MCF 10A (cell line): ENCODE measurements at regions not wholly inside any gene's neighbourhood (a gene's known extent, or its start where the extent isn't known, plus 50 kb on each side); places are given as distances from the start of the nearest gene placed in this dataset.

Source experiments
- BruUV-seq: library from RNA; stranded (reverse); fragments of 400-500 nt; replicated peaks from 2 replicates; lab custom pipeline; 2021; lab: Mats Ljungman, UMichigan
- CTCF ChIA-PET: fragments of 300-600 bp; sonication (Branson Sonifier 250); formaldehyde crosslinking; extraction: SDS; loops from one replicate; lab custom pipeline; 2021; ENCODE audit warnings: antibody characterized with exemption, inconsistent platforms; lab: Yijun Ruan, JAX
- POLR2A ChIA-PET: fragments of 300-600, 350-650 bp; sonication (Branson Sonifier 250); formaldehyde crosslinking; extraction: SDS; loops from one replicate; lab custom pipeline; 2020; ENCODE audit warnings: antibody characterized with exemption, inconsistent platforms; lab: Yijun Ruan, JAX
- DNase-seq: peaks from one replicate; pipeline ENCODE4 v3.0.0-alpha.2; 2018; ENCODE audit not compliant: unreplicated experiment
- H3K27ac Mint-ChIP-seq: one replicate; pipeline ENCODE4 v1.8.0; 2022; ENCODE audit warnings: mild to moderate bottlenecking, low read depth, mixed read lengths; ENCODE audit not compliant: unreplicated experiment
- H3K27me3 Mint-ChIP-seq: one replicate; pipeline ENCODE4 v1.8.0; 2022; ENCODE audit warnings: mixed read lengths; ENCODE audit not compliant: insufficient read depth, unreplicated experiment
- H3K36me3 Mint-ChIP-seq: one replicate; pipeline ENCODE4 v1.8.0; 2022; ENCODE audit warnings: mild to moderate bottlenecking, moderate library complexity, mixed read lengths; ENCODE audit not compliant: insufficient read depth, unreplicated experiment
- H3K4me1 Mint-ChIP-seq: one replicate; pipeline ENCODE4 v1.8.0; 2022; ENCODE audit warnings: mixed read lengths; ENCODE audit not compliant: insufficient read depth, unreplicated experiment
- H3K4me3 Mint-ChIP-seq: one replicate; pipeline ENCODE4 v1.8.0; 2022; ENCODE audit warnings: mild to moderate bottlenecking, moderate library complexity, mixed read lengths; ENCODE audit not compliant: unreplicated experiment
- H3K9me3 Mint-ChIP-seq: one replicate; pipeline ENCODE4 v1.8.0; 2022; ENCODE audit warnings: mixed read lengths; ENCODE audit not compliant: unreplicated experiment
- intact Hi-C: fragments of 100-400 bp; cut with micrococcal nuclease; formaldehyde crosslinking; loops from 2 replicates; pipeline ENCODE4 v1.14.1; 2022
- TF ChIP-seq, protein P1 (sequence below): fragments of 200-600 bp; IDR thresholded peaks from one replicate; pipeline ENCODE4 v1.8.0; 2022; ENCODE audit warnings: antibody characterized with exemption, mild to moderate bottlenecking; ENCODE audit not compliant: unreplicated experiment

- intact Hi-C loops, result loop anchor here (1.0 to 5.0 kb wide), 2 partner anchors 45 to 89 kb away; no protein-coding TSS in a partner anchor
- no TSS peak for BruUV-seq
- Mint-ChIP-seq H3K36me3 (no peaks in the 10 kb centered on the region), H3K4me1 (peaks cover 44% of the 10 kb centered on the region), H3K9me3 (no peaks in the 10 kb centered on the region), H3K27ac (peak overlapping the region; percentile 92), H3K4me3 (peak overlapping the region; percentile 50), H3K27me3 (no peaks in the 10 kb centered on the region)
- ChIA-PET POLR2A (interaction anchor here (0.8 to 2.2 kb wide), 12 partner anchors 9 to 185 kb away, joined by 3 to 17 read pairs (median 4); partner anchors contain the start of gene ZFP36L2), CTCF (interaction anchor here (0.8 kb wide), 1 partner anchor 187 kb away, joined by 6 read pairs; no protein-coding TSS in a partner anchor)
- TF ChIP-seq, protein P1, sequence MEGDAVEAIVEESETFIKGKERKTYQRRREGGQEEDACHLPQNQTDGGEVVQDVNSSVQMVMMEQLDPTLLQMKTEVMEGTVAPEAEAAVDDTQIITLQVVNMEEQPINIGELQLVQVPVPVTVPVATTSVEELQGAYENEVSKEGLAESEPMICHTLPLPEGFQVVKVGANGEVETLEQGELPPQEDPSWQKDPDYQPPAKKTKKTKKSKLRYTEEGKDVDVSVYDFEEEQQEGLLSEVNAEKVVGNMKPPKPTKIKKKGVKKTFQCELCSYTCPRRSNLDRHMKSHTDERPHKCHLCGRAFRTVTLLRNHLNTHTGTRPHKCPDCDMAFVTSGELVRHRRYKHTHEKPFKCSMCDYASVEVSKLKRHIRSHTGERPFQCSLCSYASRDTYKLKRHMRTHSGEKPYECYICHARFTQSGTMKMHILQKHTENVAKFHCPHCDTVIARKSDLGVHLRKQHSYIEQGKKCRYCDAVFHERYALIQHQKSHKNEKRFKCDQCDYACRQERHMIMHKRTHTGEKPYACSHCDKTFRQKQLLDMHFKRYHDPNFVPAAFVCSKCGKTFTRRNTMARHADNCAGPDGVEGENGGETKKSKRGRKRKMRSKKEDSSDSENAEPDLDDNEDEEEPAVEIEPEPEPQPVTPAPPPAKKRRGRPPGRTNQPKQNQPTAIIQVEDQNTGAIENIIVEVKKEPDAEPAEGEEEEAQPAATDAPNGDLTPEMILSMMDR, result no peak
- peak; percentile 93 for DNase-seq
Observed at GRCh38 chr2:43041661-43042360, 184.6 kb downstream of the ZFP36L2 start.

GRCh38 chr2:43041173-43041591, 185.2 kb downstream of the ZFP36L2 start:
- no peak for DNase-seq
- H3K4me1 Mint-ChIP-seq, result peaks cover 40% of the 10 kb centered on the region
- POLR2A ChIA-PET, result interaction anchor here (0.8 to 2.2 kb wide), 9 partner anchors 9 to 182 kb away, joined by 3 to 17 read pairs (median 4); no protein-coding TSS in a partner anchor
- TF ChIP-seq, protein P1, result no peak
- no peaks in the 10 kb centered on the region for H3K36me3 Mint-ChIP-seq
- no peaks in the 10 kb centered on the region for H3K27me3 Mint-ChIP-seq
- intact Hi-C loops, result loop anchor here (5.0 kb wide), 1 partner anchor 46 kb away; no protein-coding TSS in a partner anchor
- peak overlapping the region; percentile 92 for H3K27ac Mint-ChIP-seq
- CTCF ChIA-PET, result interaction anchor here (0.8 kb wide), 1 partner anchor 188 kb away, joined by 6 read pairs; no protein-coding TSS in a partner anchor
- H3K9me3 Mint-ChIP-seq, result no peaks in the 10 kb centered on the region
- BruUV-seq, result no TSS peak
- H3K4me3 Mint-ChIP-seq, result peak overlapping the region; percentile 50

- TF ChIP-seq, protein P1, result no peak
- intact Hi-C loops, result loop anchor here (5.0 kb wide), 1 partner anchor 47 kb away; no protein-coding TSS in a partner anchor
- peak overlapping the region; percentile 90 for H3K27ac Mint-ChIP-seq
- no TSS peak for BruUV-seq
- DNase-seq, result peak; percentile 70
- peaks cover 40% of the 10 kb centered on the region for H3K4me1 Mint-ChIP-seq
- H3K36me3 Mint-ChIP-seq, result no peaks in the 10 kb centered on the region
- ChIA-PET POLR2A (interaction anchor here (1.1 to 2.2 kb wide), 4 partner anchors 8 to 183 kb away, joined by 4 to 11 read pairs (median 7); no protein-coding TSS in a partner anchor), CTCF (no interaction called here)
- H3K4me3 Mint-ChIP-seq, result no peak overlapping the region
- H3K27me3 Mint-ChIP-seq, result no peaks in the 10 kb centered on the region
- no peaks in the 10 kb centered on the region for H3K9me3 Mint-ChIP-seq
Observed at GRCh38 chr2:43040084-43040854, 186.1 kb downstream of the ZFP36L2 start.
